Liver (tissue), 7 donors: ENCODE measurements at regions not wholly inside any gene's neighbourhood (a gene's known extent, or its start where the extent isn't known, plus 50 kb on each side); places are given as distances from the start of the nearest gene placed in this dataset.
"Not testable (repeated sequence)": the region's sequence is repeated elsewhere in the genome, so short reads cannot be mapped to it uniquely, and the experiment has no call there.

Experiments used
- DNase-seq: peaks from one replicate; pipeline ENCODE4 v3.0.0-alpha.2; 2017; ENCODE audit warnings: low spot score
- H3K27ac ChIP-seq, 2 donors: one replicate each; pipeline ENCODE4 v1.7.0; 2013; ENCODE audit warnings: inconsistent platforms in 2 of 2, low read length in 2 of 2, control low read depth in 1 of 2, low read depth in 1 of 2, mild to moderate bottlenecking in 1 of 2
- H3K27me3 ChIP-seq, 4 donors: one replicate each; pipeline versions ENCODE4 v1.6.1 to v1.7.0; 2013; ENCODE audit warnings: low read length in 3 of 4, inconsistent platforms in 1 of 4, mild to moderate bottlenecking in 1 of 4, moderate library complexity in 1 of 4; ENCODE audit not compliant: control insufficient read depth in 4 of 4, insufficient read depth in 4 of 4
- H3K36me3 ChIP-seq, 4 donors: one replicate each; pipeline versions ENCODE4 v1.6.1 to v1.7.0; 2013; ENCODE audit warnings: low read length in 3 of 4, mild to moderate bottlenecking in 3 of 4, low read depth in 1 of 4, moderate library complexity in 1 of 4; ENCODE audit not compliant: control insufficient read depth in 4 of 4, insufficient read depth in 3 of 4
- H3K4me1 ChIP-seq, 4 donors: one replicate each; pipeline versions ENCODE4 v1.6.1 to v1.7.0; 2013; ENCODE audit warnings: low read length in 3 of 4, mild to moderate bottlenecking in 3 of 4, moderate library complexity in 1 of 4; ENCODE audit not compliant: control insufficient read depth in 4 of 4, insufficient read depth in 4 of 4
- H3K4me3 ChIP-seq, 3 donors: one replicate each; pipeline versions ENCODE4 v1.6.1 to v1.7.0; 2013; ENCODE audit warnings: low read length in 3 of 3, control low read depth in 1 of 3, low read depth in 1 of 3, mild to moderate bottlenecking in 1 of 3
- H3K9ac ChIP-seq, 2 donors: one replicate each; pipeline ENCODE4 v1.7.0; 2013; ENCODE audit warnings: low read length in 2 of 2, mild to moderate bottlenecking in 2 of 2, moderate library complexity in 2 of 2, control low read depth in 1 of 2, low read depth in 1 of 2
- H3K9me3 ChIP-seq, 4 donors: one replicate each; pipeline versions ENCODE4 v1.6.1 to v1.7.0; 2013; ENCODE audit warnings: low read length in 3 of 4; ENCODE audit not compliant: control insufficient read depth in 4 of 4
- EGR1 ChIP-seq, 2 donors: IDR thresholded peaks; 2 replicates each; pipeline ENCODE4 v1.6.1; 2016 to 2018; ENCODE audit warnings: antibody characterized with exemption in 2 of 2, low read depth in 2 of 2
- FOXA1 ChIP-seq: IDR thresholded peaks from 2 replicates; pipeline ENCODE4 v1.6.1; 2016; ENCODE audit warnings: antibody characterized with exemption
- FOXA2 ChIP-seq: IDR thresholded peaks from 2 replicates; pipeline ENCODE4 v1.6.1; 2016; ENCODE audit warnings: antibody characterized with exemption
- GABPA ChIP-seq, 2 donors: IDR thresholded peaks in 1 of 2; conservative IDR thresholded peaks in 1 of 2; 2 replicates each; pipeline ENCODE4 v1.6.1; 2016; ENCODE audit warnings: antibody characterized with exemption in 2 of 2, mild to moderate bottlenecking in 1 of 2, moderate library complexity in 1 of 2
- HNF4A ChIP-seq, 2 donors: conservative IDR thresholded peaks; 2 replicates each; pipeline ENCODE4 v1.6.1; 2016; ENCODE audit warnings: antibody characterized with exemption in 2 of 2, mild to moderate bottlenecking in 2 of 2
- HNF4G ChIP-seq: IDR thresholded peaks from 2 replicates; pipeline ENCODE4 v1.6.1; 2016; ENCODE audit warnings: antibody characterized with exemption
- JUND ChIP-seq, 2 donors: IDR thresholded peaks; 2 replicates each; pipeline ENCODE4 v1.6.1; 2016; ENCODE audit warnings: antibody characterized with exemption in 2 of 2
- RAD21 ChIP-seq, 2 donors: IDR thresholded peaks; 2 replicates each; pipeline ENCODE4 v1.6.1; 2016; ENCODE audit warnings: antibody characterized with exemption in 2 of 2, mild to moderate bottlenecking in 2 of 2
- RXRA ChIP-seq, 2 donors: IDR thresholded peaks; 2 replicates each; pipeline ENCODE4 v1.6.1; 2017 to 2018; ENCODE audit warnings: antibody characterized with exemption in 2 of 2, mild to moderate bottlenecking in 1 of 2
- SP1 ChIP-seq: IDR thresholded peaks from 2 replicates; pipeline ENCODE4 v1.6.1; 2018; ENCODE audit warnings: antibody characterized with exemption, mild to moderate bottlenecking
- TAF1 ChIP-seq: conservative IDR thresholded peaks from 2 replicates; pipeline ENCODE4 v1.6.1; 2016; ENCODE audit warnings: antibody characterized with exemption, mild to moderate bottlenecking
- YY1 ChIP-seq: IDR thresholded peaks from 2 replicates; pipeline ENCODE4 v1.6.1; 2016; ENCODE audit warnings: antibody characterized with exemption, mild to moderate bottlenecking
- whole genome bisulfite sequencing: extraction: QIAGEN DNeasy Blood & Tissue Kit; methylation state at CpG from one replicate; pipeline ENCODE4 v1.1.7; 2013; 5-methylcytosine and 5-hydroxymethylcytosine counted together
- TF ChIP-seq, protein P1 (sequence below): IDR thresholded peaks from 2 replicates; pipeline ENCODE4 v1.6.1; 2016; ENCODE audit warnings: antibody characterized with exemption
- TF ChIP-seq, protein P2 (sequence below): IDR thresholded peaks from 2 replicates; pipeline ENCODE4 v1.6.1; 2016; ENCODE audit warnings: antibody characterized with exemption
- TF ChIP-seq, protein P3 (sequence below): IDR thresholded peaks from 2 replicates; pipeline ENCODE4 v1.6.1; 2016; ENCODE audit warnings: antibody characterized with exemption, mild to moderate bottlenecking
- donor health status: healthy.
- donor health status: healthy.
- donor health status: healthy.
- donor health status: healthy.

DNA sequence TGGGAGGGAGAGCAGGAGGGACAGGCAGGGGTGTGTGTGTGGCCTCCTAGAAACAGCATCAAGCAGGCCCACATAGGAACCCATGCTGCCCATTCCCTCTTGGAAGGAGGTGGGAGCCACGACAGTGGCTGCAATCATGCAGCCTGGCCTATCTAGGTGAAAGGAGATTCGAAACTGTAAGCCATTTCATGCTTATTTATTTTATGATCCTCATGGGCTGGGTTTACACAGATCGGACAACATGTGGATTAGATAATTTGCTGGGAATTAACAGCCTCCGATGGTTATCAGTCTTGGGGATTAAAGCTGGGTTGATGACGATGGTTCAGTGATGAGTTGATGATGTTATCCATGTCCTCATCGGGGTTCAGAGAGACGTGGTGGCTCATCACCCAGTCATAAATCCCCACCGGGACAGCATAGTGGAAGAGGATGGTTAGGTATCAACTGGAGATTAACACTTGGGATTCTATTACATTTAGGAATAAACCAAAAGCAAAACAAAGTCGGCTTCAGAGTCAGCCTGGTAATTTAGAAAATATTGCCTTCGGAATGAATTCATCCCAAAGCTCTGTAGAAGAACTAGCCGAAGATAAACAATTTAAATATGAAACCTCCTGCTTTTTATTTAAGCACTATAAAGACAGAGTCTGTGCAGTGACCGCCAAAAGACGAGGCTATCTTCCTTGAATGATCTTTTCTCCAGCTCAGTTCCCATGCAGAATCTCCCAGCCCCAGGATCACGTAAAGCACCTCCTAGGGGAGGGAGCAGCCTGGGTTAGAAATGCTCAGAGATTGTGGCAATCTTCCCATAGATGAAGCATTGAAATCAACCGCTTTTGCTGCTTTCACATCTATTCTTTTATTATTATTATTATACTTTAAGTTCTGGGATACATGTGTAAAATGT lies 252.8 kb downstream of the FOXD2 start:
- H3K4me1 ChIP-seq = no peaks in the 10 kb centered on the region
- no peaks in the 10 kb centered on the region for H3K9me3 ChIP-seq
- H3K27me3 ChIP-seq = no peaks in the 10 kb centered on the region
- no peak for DNase-seq
- no peaks in the 10 kb centered on the region for H3K36me3 ChIP-seq
- H3K4me3 ChIP-seq = no peak overlapping the region
- TF ChIP-seq SP1 = no peak
- WGBS = 83% methylated on average over 15 of the region's 15 CpGs
- no peak overlapping the region for H3K9ac ChIP-seq
- no peak overlapping the region for H3K27ac ChIP-seq

GRCh38 chr1:47691293-47691692 lies 253.4 kb downstream of the FOXD2 start:
- H3K9me3 ChIP-seq, H3K27me3 ChIP-seq, H3K27ac ChIP-seq, H3K4me3 ChIP-seq, H3K9ac ChIP-seq, H3K36me3 ChIP-seq, H3K4me1 ChIP-seq, DNase-seq: not testable (repeated sequence)
- WGBS = 94% methylated on average over 4 of the region's 4 CpGs

DNA sequence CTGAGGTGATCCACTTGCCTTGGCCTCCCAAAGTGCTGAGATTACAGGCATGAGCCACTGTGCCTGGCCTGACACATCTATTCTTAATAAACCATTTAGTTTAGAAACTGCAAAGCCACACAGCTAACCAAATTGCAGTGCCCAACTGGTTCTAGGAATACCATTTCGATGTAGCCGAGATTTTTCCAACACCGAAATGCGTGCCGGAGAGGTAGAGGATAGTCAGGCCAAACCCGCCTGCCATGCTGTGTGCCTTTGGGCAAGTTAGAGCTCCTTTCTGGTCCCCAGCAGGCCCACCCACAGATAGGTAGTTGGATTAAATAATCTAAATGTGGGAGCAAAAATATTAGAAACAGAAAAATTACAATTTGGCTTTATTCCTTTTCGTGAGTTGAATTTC lies 254.4 kb downstream of the FOXD2 start:
- TF ChIP-seq EGR1 (IDR thresholded peaks at IDR 0.05; ENCODE audit: low read depth in 2 of 2) (no peak), TAF1 (no peak), SP1 (no peak), FOXA2 (no peak), FOXA1 (no peak), RAD21 (IDR thresholded peaks at IDR 0.05) (no peak), GABPA (IDR thresholded peaks at IDR 0.05 in 1 of 2, conservative IDR thresholded peaks at IDR 0.05 in 1 of 2) (no peak), HNF4G (no peak), YY1 (no peak), RXRA (IDR thresholded peaks at IDR 0.05) (no peak), JUND (IDR thresholded peaks at IDR 0.05) (no peak), HNF4A (conservative IDR thresholded peaks at IDR 0.05) (no peak)
- TF ChIP-seq, protein P1, sequence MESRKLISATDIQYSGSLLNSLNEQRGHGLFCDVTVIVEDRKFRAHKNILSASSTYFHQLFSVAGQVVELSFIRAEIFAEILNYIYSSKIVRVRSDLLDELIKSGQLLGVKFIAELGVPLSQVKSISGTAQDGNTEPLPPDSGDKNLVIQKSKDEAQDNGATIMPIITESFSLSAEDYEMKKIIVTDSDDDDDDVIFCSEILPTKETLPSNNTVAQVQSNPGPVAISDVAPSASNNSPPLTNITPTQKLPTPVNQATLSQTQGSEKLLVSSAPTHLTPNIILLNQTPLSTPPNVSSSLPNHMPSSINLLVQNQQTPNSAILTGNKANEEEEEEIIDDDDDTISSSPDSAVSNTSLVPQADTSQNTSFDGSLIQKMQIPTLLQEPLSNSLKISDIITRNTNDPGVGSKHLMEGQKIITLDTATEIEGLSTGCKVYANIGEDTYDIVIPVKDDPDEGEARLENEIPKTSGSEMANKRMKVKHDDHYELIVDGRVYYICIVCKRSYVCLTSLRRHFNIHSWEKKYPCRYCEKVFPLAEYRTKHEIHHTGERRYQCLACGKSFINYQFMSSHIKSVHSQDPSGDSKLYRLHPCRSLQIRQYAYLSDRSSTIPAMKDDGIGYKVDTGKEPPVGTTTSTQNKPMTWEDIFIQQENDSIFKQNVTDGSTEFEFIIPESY = no peak
- TF ChIP-seq, protein P2, sequence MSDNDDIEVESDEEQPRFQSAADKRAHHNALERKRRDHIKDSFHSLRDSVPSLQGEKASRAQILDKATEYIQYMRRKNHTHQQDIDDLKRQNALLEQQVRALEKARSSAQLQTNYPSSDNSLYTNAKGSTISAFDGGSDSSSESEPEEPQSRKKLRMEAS = no peak
- TF ChIP-seq, protein P3, sequence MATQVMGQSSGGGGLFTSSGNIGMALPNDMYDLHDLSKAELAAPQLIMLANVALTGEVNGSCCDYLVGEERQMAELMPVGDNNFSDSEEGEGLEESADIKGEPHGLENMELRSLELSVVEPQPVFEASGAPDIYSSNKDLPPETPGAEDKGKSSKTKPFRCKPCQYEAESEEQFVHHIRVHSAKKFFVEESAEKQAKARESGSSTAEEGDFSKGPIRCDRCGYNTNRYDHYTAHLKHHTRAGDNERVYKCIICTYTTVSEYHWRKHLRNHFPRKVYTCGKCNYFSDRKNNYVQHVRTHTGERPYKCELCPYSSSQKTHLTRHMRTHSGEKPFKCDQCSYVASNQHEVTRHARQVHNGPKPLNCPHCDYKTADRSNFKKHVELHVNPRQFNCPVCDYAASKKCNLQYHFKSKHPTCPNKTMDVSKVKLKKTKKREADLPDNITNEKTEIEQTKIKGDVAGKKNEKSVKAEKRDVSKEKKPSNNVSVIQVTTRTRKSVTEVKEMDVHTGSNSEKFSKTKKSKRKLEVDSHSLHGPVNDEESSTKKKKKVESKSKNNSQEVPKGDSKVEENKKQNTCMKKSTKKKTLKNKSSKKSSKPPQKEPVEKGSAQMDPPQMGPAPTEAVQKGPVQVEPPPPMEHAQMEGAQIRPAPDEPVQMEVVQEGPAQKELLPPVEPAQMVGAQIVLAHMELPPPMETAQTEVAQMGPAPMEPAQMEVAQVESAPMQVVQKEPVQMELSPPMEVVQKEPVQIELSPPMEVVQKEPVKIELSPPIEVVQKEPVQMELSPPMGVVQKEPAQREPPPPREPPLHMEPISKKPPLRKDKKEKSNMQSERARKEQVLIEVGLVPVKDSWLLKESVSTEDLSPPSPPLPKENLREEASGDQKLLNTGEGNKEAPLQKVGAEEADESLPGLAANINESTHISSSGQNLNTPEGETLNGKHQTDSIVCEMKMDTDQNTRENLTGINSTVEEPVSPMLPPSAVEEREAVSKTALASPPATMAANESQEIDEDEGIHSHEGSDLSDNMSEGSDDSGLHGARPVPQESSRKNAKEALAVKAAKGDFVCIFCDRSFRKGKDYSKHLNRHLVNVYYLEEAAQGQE = no peak
- no peak for DNase-seq

More for the DNA sequence above, 254.4 kb downstream of the FOXD2 start:
- peaks cover 0 to 5% (median 4%) of the 10 kb centered on the region in 4 donors for H3K4me1 ChIP-seq
- no peaks in the 10 kb centered on the region for H3K9me3 ChIP-seq
- 96% methylated on average over 7 of the region's 7 CpGs for WGBS
- H3K27me3 ChIP-seq = no peaks in the 10 kb centered on the region
- H3K4me3 ChIP-seq = no peak overlapping the region
- H3K27ac ChIP-seq = no peak overlapping the region
- no peak overlapping the region for H3K9ac ChIP-seq
- no peaks in the 10 kb centered on the region for H3K36me3 ChIP-seq
